BE2C (cell line): ENCODE measurements at regions not wholly inside any gene's neighbourhood (a gene's known extent, or its start where the extent isn't known, plus 50 kb on each side); places are given as distances from the start of the nearest gene placed in this dataset.

Experiments
- DNase-seq: peaks from one replicate; pipeline ENCODE4 v3.0.0-alpha.2; 2020
- H3K27me3 ChIP-seq: fragments of 250-450 bp; sonication (Bioruptor Pico); 2 replicates; pipeline ENCODE4 v1.5.1; 2020; ENCODE audit warnings: mild to moderate bottlenecking
- H3K36me3 ChIP-seq: fragments of 250-450 bp; sonication (Bioruptor Pico); 2 replicates; pipeline ENCODE4 v1.5.1; 2020; ENCODE audit warnings: mild to moderate bottlenecking
- H3K4me1 ChIP-seq: fragments of 250-450 bp; sonication (Bioruptor Pico); 2 replicates; pipeline ENCODE4 v1.5.1; 2020
- H3K4me3 ChIP-seq: 2 replicates; pipeline ENCODE4 v1.5.1; 2011; ENCODE audit warnings: low read depth, low read length
- H3K9me3 ChIP-seq: fragments of 250-450 bp; sonication (Bioruptor Pico); 2 replicates; pipeline ENCODE4 v1.5.1; 2020
- CTCF ChIP-seq: IDR thresholded peaks from 2 replicates; pipeline ENCODE4 v1.5.1; 2012; ENCODE audit warnings: mild to moderate bottlenecking, low read depth, low read length

GRCh38 chr1:5238351-5239130 lies 584.1 kb downstream of the AJAP1 start:
- no peak for DNase-seq
- Histone ChIP-seq H3K9me3 (no peaks in the 10 kb centered on the region), H3K4me1 (no peaks in the 10 kb centered on the region), H3K36me3 (no peaks in the 10 kb centered on the region), H3K4me3 (no peak overlapping the region), H3K27me3 (no peaks in the 10 kb centered on the region)
- TF ChIP-seq CTCF: no peak

GRCh38 chr1:5235355-5235899 lies 581.0 kb downstream of the AJAP1 start:
- Histone ChIP-seq H3K9me3 (no peaks in the 10 kb centered on the region), H3K4me1 (no peaks in the 10 kb centered on the region), H3K4me3 (no peak overlapping the region), H3K36me3 (no peaks in the 10 kb centered on the region), H3K27me3 (no peaks in the 10 kb centered on the region)
- no peak for DNase-seq
- TF ChIP-seq CTCF: no peak

GRCh38 chr1:5232537-5232936 lies 578.1 kb downstream of the AJAP1 start:
- Histone ChIP-seq H3K27me3 (no peaks in the 10 kb centered on the region), H3K36me3 (no peaks in the 10 kb centered on the region), H3K4me3 (no peak overlapping the region), H3K4me1 (no peaks in the 10 kb centered on the region), H3K9me3 (no peaks in the 10 kb centered on the region)
- DNase-seq: no peak
- no peak for TF ChIP-seq CTCF

GRCh38 chr1:5231541-5232315 lies 577.3 kb downstream of the AJAP1 start:
- H3K27me3 ChIP-seq: no peaks in the 10 kb centered on the region
- H3K36me3 ChIP-seq: no peaks in the 10 kb centered on the region
- TF ChIP-seq CTCF: no peak
- H3K4me1 ChIP-seq: no peaks in the 10 kb centered on the region
- H3K4me3 ChIP-seq: no peak overlapping the region
- no peak for DNase-seq
- no peaks in the 10 kb centered on the region for H3K9me3 ChIP-seq

GRCh38 chr1:5227114-5227513 lies 572.7 kb downstream of the AJAP1 start:
- no peaks in the 10 kb centered on the region for H3K4me1 ChIP-seq

More at GRCh38 chr1:5227114-5227513, 572.7 kb downstream of the AJAP1 start:
- Histone ChIP-seq H3K27me3 (no peaks in the 10 kb centered on the region), H3K9me3 (no peaks in the 10 kb centered on the region), H3K4me3 (no peak overlapping the region), H3K36me3 (no peaks in the 10 kb centered on the region)
- no peak for TF ChIP-seq CTCF
- DNase-seq: no peak
